Liver (tissue), 7 donors: ENCODE measurements at regions not wholly inside any gene's neighbourhood (a gene's known extent, or its start where the extent isn't known, plus 50 kb on each side); places are given as distances from the start of the nearest gene placed in this dataset.

ENCODE experiments used
- DNase-seq: peaks from one replicate; pipeline ENCODE4 v3.0.0-alpha.2; 2017; ENCODE audit warnings: low spot score
- H3K27ac ChIP-seq, 2 donors: one replicate each; pipeline ENCODE4 v1.7.0; 2013; ENCODE audit warnings: inconsistent platforms in 2 of 2, low read length in 2 of 2, control low read depth in 1 of 2, low read depth in 1 of 2, mild to moderate bottlenecking in 1 of 2
- H3K27me3 ChIP-seq, 4 donors: one replicate each; pipeline versions ENCODE4 v1.6.1 to v1.7.0; 2013; ENCODE audit warnings: low read length in 3 of 4, inconsistent platforms in 1 of 4, mild to moderate bottlenecking in 1 of 4, moderate library complexity in 1 of 4; ENCODE audit not compliant: control insufficient read depth in 4 of 4, insufficient read depth in 4 of 4
- H3K36me3 ChIP-seq, 4 donors: one replicate each; pipeline versions ENCODE4 v1.6.1 to v1.7.0; 2013; ENCODE audit warnings: low read length in 3 of 4, mild to moderate bottlenecking in 3 of 4, low read depth in 1 of 4, moderate library complexity in 1 of 4; ENCODE audit not compliant: control insufficient read depth in 4 of 4, insufficient read depth in 3 of 4
- H3K4me1 ChIP-seq, 4 donors: one replicate each; pipeline versions ENCODE4 v1.6.1 to v1.7.0; 2013; ENCODE audit warnings: low read length in 3 of 4, mild to moderate bottlenecking in 3 of 4, moderate library complexity in 1 of 4; ENCODE audit not compliant: control insufficient read depth in 4 of 4, insufficient read depth in 4 of 4
- H3K4me3 ChIP-seq, 3 donors: one replicate each; pipeline versions ENCODE4 v1.6.1 to v1.7.0; 2013; ENCODE audit warnings: low read length in 3 of 3, control low read depth in 1 of 3, low read depth in 1 of 3, mild to moderate bottlenecking in 1 of 3
- H3K9ac ChIP-seq, 2 donors: one replicate each; pipeline ENCODE4 v1.7.0; 2013; ENCODE audit warnings: low read length in 2 of 2, mild to moderate bottlenecking in 2 of 2, moderate library complexity in 2 of 2, control low read depth in 1 of 2, low read depth in 1 of 2
- H3K9me3 ChIP-seq, 4 donors: one replicate each; pipeline versions ENCODE4 v1.6.1 to v1.7.0; 2013; ENCODE audit warnings: low read length in 3 of 4; ENCODE audit not compliant: control insufficient read depth in 4 of 4
- ATF3 ChIP-seq: IDR thresholded peaks from 2 replicates; pipeline ENCODE4 v1.6.1; 2016; ENCODE audit warnings: antibody characterized with exemption
- EGR1 ChIP-seq, 2 donors: IDR thresholded peaks; 2 replicates each; pipeline ENCODE4 v1.6.1; 2016 to 2018; ENCODE audit warnings: antibody characterized with exemption in 2 of 2, low read depth in 2 of 2
- FOXA1 ChIP-seq: IDR thresholded peaks from 2 replicates; pipeline ENCODE4 v1.6.1; 2016; ENCODE audit warnings: antibody characterized with exemption
- FOXA2 ChIP-seq: IDR thresholded peaks from 2 replicates; pipeline ENCODE4 v1.6.1; 2016; ENCODE audit warnings: antibody characterized with exemption
- GABPA ChIP-seq, 2 donors: IDR thresholded peaks in 1 of 2; conservative IDR thresholded peaks in 1 of 2; 2 replicates each; pipeline ENCODE4 v1.6.1; 2016; ENCODE audit warnings: antibody characterized with exemption in 2 of 2, mild to moderate bottlenecking in 1 of 2, moderate library complexity in 1 of 2
- HNF4A ChIP-seq, 2 donors: conservative IDR thresholded peaks; 2 replicates each; pipeline ENCODE4 v1.6.1; 2016; ENCODE audit warnings: antibody characterized with exemption in 2 of 2, mild to moderate bottlenecking in 2 of 2
- HNF4G ChIP-seq: IDR thresholded peaks from 2 replicates; pipeline ENCODE4 v1.6.1; 2016; ENCODE audit warnings: antibody characterized with exemption
- JUND ChIP-seq, 2 donors: IDR thresholded peaks; 2 replicates each; pipeline ENCODE4 v1.6.1; 2016; ENCODE audit warnings: antibody characterized with exemption in 2 of 2
- NR2F2 ChIP-seq: IDR thresholded peaks from 2 replicates; pipeline ENCODE4 v1.6.1; 2016; ENCODE audit warnings: antibody characterized with exemption
- RAD21 ChIP-seq, 2 donors: IDR thresholded peaks; 2 replicates each; pipeline ENCODE4 v1.6.1; 2016; ENCODE audit warnings: antibody characterized with exemption in 2 of 2, mild to moderate bottlenecking in 2 of 2
- REST ChIP-seq: IDR thresholded peaks from 2 replicates; pipeline ENCODE4 v1.6.1; 2016; ENCODE audit warnings: antibody characterized with exemption, mild to moderate bottlenecking
- RXRA ChIP-seq, 2 donors: IDR thresholded peaks; 2 replicates each; pipeline ENCODE4 v1.6.1; 2017 to 2018; ENCODE audit warnings: antibody characterized with exemption in 2 of 2, mild to moderate bottlenecking in 1 of 2
- SP1 ChIP-seq: IDR thresholded peaks from 2 replicates; pipeline ENCODE4 v1.6.1; 2018; ENCODE audit warnings: antibody characterized with exemption, mild to moderate bottlenecking
- TAF1 ChIP-seq: conservative IDR thresholded peaks from 2 replicates; pipeline ENCODE4 v1.6.1; 2016; ENCODE audit warnings: antibody characterized with exemption, mild to moderate bottlenecking
- YY1 ChIP-seq: IDR thresholded peaks from 2 replicates; pipeline ENCODE4 v1.6.1; 2016; ENCODE audit warnings: antibody characterized with exemption, mild to moderate bottlenecking
- ZBTB33 ChIP-seq: IDR thresholded peaks from 2 replicates; pipeline ENCODE4 v1.6.1; 2016; ENCODE audit warnings: antibody characterized with exemption
- WGBS: extraction: QIAGEN DNeasy Blood & Tissue Kit; methylation state at CpG from one replicate; pipeline ENCODE4 v1.1.7; 2013; 5-methylcytosine and 5-hydroxymethylcytosine counted together
- donor health status: healthy.
- donor health status: healthy.
- donor health status: healthy.
- donor health status: healthy.

- no peak overlapping the region for H3K27ac ChIP-seq
- H3K4me1 ChIP-seq = no peaks in the 10 kb centered on the region
- H3K4me3 ChIP-seq = no peak overlapping the region
- H3K36me3 ChIP-seq = no peaks in the 10 kb centered on the region
- H3K27me3 ChIP-seq = no peaks in the 10 kb centered on the region
- TF ChIP-seq ATF3 (no peak), NR2F2 (no peak), JUND (IDR thresholded peaks at IDR 0.05) (no peak), GABPA (IDR thresholded peaks at IDR 0.05 in 1 of 2, conservative IDR thresholded peaks at IDR 0.05 in 1 of 2) (no peak), REST (no peak), HNF4A (conservative IDR thresholded peaks at IDR 0.05) (no peak), TAF1 (no peak), HNF4G (no peak)
- DNase-seq = no peak
- 49% methylated on average over 3 of the region's 3 CpGs for WGBS
- H3K9me3 ChIP-seq = no peaks in the 10 kb centered on the region
- H3K9ac ChIP-seq = no peak overlapping the region
These were observed 1090.0 kb upstream of the EYS start for GRCh38 chr6:66796987-66797386.

- no peaks in the 10 kb centered on the region for H3K36me3 ChIP-seq
- TF ChIP-seq RXRA (IDR thresholded peaks at IDR 0.05) = no peak
- no peak for TF ChIP-seq ZBTB33
- H3K4me1 ChIP-seq = no peaks in the 10 kb centered on the region
- 86% methylated on average over 3 of the region's 3 CpGs for WGBS
- no peaks in the 10 kb centered on the region for H3K27me3 ChIP-seq
- H3K4me3 ChIP-seq = no peak overlapping the region
- H3K27ac ChIP-seq = no peak overlapping the region
- no peaks in the 10 kb centered on the region for H3K9me3 ChIP-seq
- H3K9ac ChIP-seq = no peak overlapping the region
- DNase-seq = no peak
These were observed 1081.6 kb upstream of the EYS start for GRCh38 chr6:66788579-66788978.

GRCh38 chr6:66772800-66773199 lies 1065.8 kb upstream of the EYS start:
- WGBS = 37% methylated on average over 2 of the region's 2 CpGs

More at GRCh38 chr6:66772800-66773199, 1065.8 kb upstream of the EYS start:
- H3K36me3 ChIP-seq = no peaks in the 10 kb centered on the region
- H3K4me1 ChIP-seq = no peaks in the 10 kb centered on the region
- H3K9me3 ChIP-seq = peaks cover 0 to 4% (median 0%) of the 10 kb centered on the region in 4 donors
- no peak for DNase-seq
- H3K9ac ChIP-seq = no peak overlapping the region
- H3K27ac ChIP-seq = no peak overlapping the region
- TF ChIP-seq SP1 (no peak), JUND (IDR thresholded peaks at IDR 0.05) (no peak), RAD21 (IDR thresholded peaks at IDR 0.05) (no peak), TAF1 (no peak), ATF3 (no peak), NR2F2 (no peak), FOXA2 (no peak), REST (no peak), EGR1 (IDR thresholded peaks at IDR 0.05; ENCODE audit: low read depth in 2 of 2) (no peak), YY1 (no peak), HNF4A (conservative IDR thresholded peaks at IDR 0.05) (no peak), FOXA1 (no peak), RXRA (IDR thresholded peaks at IDR 0.05) (no peak)
- H3K27me3 ChIP-seq = no peaks in the 10 kb centered on the region
- no peak overlapping the region for H3K4me3 ChIP-seq
